Kidney (tissue), 13 donors: ENCODE measurements at regions not wholly inside any gene's neighbourhood (a gene's known extent, or its start where the extent isn't known, plus 50 kb on each side); places are given as distances from the start of the nearest gene placed in this dataset.

Experiments
- DNase-seq, 5 donors: peaks; one replicate each; pipeline ENCODE4 v3.0.0-alpha.2; 2013 to 2020
- FAIRE-seq: peaks from 2 replicates; lab custom pipeline; 2012; peaks lifted over from hg19 to GRCh38; lab: Jason Lieb, UNC
- H3K27ac ChIP-seq, 2 donors: one replicate each; pipeline ENCODE4 v1.7.0; 2013; ENCODE audit warnings: low read depth in 2 of 2, low read length in 2 of 2, inconsistent platforms in 1 of 2
- H3K27me3 ChIP-seq: one replicate; pipeline ENCODE4 v1.7.1; 2013; ENCODE audit warnings: low read length, inconsistent platforms; ENCODE audit not compliant: control insufficient read depth, insufficient read depth
- H3K36me3 ChIP-seq, 3 donors: one replicate each; pipeline versions ENCODE4 v1.7.0 to v1.7.1; 2013; ENCODE audit warnings: low read length in 3 of 3, control low read depth in 1 of 3, inconsistent platforms in 1 of 3; ENCODE audit not compliant: insufficient read depth in 3 of 3, control insufficient read depth in 2 of 3
- H3K4me1 ChIP-seq, 3 donors: one replicate each; pipeline versions ENCODE4 v1.7.0 to v1.7.1; 2013; ENCODE audit warnings: low read length in 3 of 3, inconsistent platforms in 1 of 3, low read depth in 1 of 3; ENCODE audit not compliant: control insufficient read depth in 2 of 3, insufficient read depth in 2 of 3
- H3K4me3 ChIP-seq, 3 donors: one replicate each; pipeline versions ENCODE4 v1.7.0 to v1.8.1; 2013; ENCODE audit warnings: low read length in 3 of 3, control low read depth in 1 of 3, inconsistent platforms in 1 of 3
- H3K9ac ChIP-seq, 3 donors: one replicate each; pipeline versions ENCODE4 v1.7.0 to v1.7.1; 2013; ENCODE audit warnings: low read length in 3 of 3, control low read depth in 1 of 3, inconsistent platforms in 1 of 3
- H3K9me3 ChIP-seq, 3 donors: one replicate each; pipeline versions ENCODE4 v1.7.0 to v1.7.1; 2013; ENCODE audit warnings: low read length in 3 of 3, control low read depth in 1 of 3, inconsistent platforms in 1 of 3; ENCODE audit not compliant: control insufficient read depth in 2 of 3, insufficient read depth in 1 of 3
- CTCF ChIP-seq: IDR thresholded peaks from 3 replicates; pipeline ENCODE4 v1.5.1; 2012; ENCODE audit warnings: mild to moderate bottlenecking, moderate library complexity, borderline replicate concordance; ENCODE audit not compliant: insufficient read depth; ENCODE audit errors: extremely low read depth
- intact Hi-C: fragments of 100-400 bp; cut with DNase I; formaldehyde crosslinking; loops from one replicate; pipeline ENCODE4 v1.11.1; 2022
- donor health status: control.
- donor health status: control.
- donor health status: control.
- donor health status: control.
- donor health status: control.
- donor health status: DM: yes; HTN: yes; CAD: no.
- donor health status: Normal renal cell carcinoma (clear cell type).

GRCh38 chr13:106263801-106264200, 271.7 kb downstream of the EFNB2 start:
- H3K9me3 ChIP-seq = no peaks in the 10 kb centered on the region
- DNase-seq (no peak), FAIRE-seq (no peak)
- no peak overlapping the region for H3K27ac ChIP-seq
- no peaks in the 10 kb centered on the region for H3K27me3 ChIP-seq
- TF ChIP-seq CTCF = no peak
- no peaks in the 10 kb centered on the region for H3K36me3 ChIP-seq
- H3K4me3 ChIP-seq = no peak overlapping the region
- H3K9ac ChIP-seq = no peak overlapping the region
- intact Hi-C loops = no loop called here
- H3K4me1 ChIP-seq = no peaks in the 10 kb centered on the region

DNA sequence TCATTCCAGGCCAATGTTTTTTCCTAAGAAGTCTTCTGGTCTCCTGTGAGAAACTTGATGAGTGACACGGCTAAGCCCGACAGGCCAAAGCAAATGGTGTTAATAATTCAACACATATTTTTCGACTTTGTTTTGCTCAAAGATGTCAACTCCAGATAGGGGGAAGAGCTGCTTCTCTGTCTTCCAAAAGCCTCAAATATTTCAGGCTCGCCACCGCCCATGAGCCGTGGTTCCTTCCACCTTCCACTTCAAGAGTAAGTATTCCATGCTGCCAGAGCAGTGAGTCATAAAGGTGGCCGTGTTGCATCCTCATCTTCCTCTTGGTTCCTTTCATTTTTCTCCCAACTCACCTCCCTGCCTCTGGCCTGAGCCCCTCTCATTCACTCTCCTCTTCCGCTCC, 272.6 kb downstream of the EFNB2 start:
- Histone ChIP-seq H3K9me3 (no peaks in the 10 kb centered on the region), H3K27ac (no peak overlapping the region), H3K27me3 (no peaks in the 10 kb centered on the region), H3K36me3 (no peaks in the 10 kb centered on the region), H3K4me1 (no peaks in the 10 kb centered on the region), H3K4me3 (no peak overlapping the region), H3K9ac (no peak overlapping the region)
- FAIRE-seq = no peak
- no peak for DNase-seq
- intact Hi-C loops = no loop called here
- no peak for TF ChIP-seq CTCF

DNA sequence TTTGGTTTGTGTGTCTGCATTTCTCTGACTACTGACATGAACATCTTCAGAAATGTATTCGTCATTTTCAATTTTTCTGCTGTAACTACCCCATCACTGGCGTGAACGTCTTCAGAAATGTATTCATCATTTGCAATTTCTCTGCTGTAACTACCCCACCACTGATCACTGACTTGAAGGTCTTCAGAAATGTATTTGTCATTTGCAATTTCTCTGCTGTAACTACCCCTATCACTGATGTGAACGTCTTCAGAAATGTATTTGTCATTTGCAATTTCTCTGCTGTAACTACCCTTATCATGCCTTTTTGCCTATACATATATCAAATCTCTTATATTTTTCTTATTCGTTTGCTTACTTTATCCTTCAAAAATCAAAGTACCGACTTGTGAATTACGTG, 274.0 kb downstream of the EFNB2 start:
- no peaks in the 10 kb centered on the region for H3K4me1 ChIP-seq
- no peak for TF ChIP-seq CTCF
- FAIRE-seq (no peak), DNase-seq (no peak)
- no peak overlapping the region for H3K27ac ChIP-seq
- no peaks in the 10 kb centered on the region for H3K9me3 ChIP-seq
- intact Hi-C loops = no loop called here
- H3K9ac ChIP-seq = no peak overlapping the region
- H3K36me3 ChIP-seq = no peaks in the 10 kb centered on the region
- no peaks in the 10 kb centered on the region for H3K27me3 ChIP-seq
- no peak overlapping the region for H3K4me3 ChIP-seq

GRCh38 chr13:106260352-106260751, 275.1 kb downstream of the EFNB2 start:
- H3K9ac ChIP-seq = no peak overlapping the region
- intact Hi-C loops = no loop called here
- TF ChIP-seq CTCF = no peak
- no peak overlapping the region for H3K27ac ChIP-seq
- H3K27me3 ChIP-seq = no peaks in the 10 kb centered on the region
- H3K4me1 ChIP-seq = no peaks in the 10 kb centered on the region
- no peaks in the 10 kb centered on the region for H3K36me3 ChIP-seq
- no peak for FAIRE-seq
- peak in 1 of 5 donors; percentile 66 for DNase-seq
- no peaks in the 10 kb centered on the region for H3K9me3 ChIP-seq
- no peak overlapping the region for H3K4me3 ChIP-seq
